ENCODE measurements at regions not wholly inside any gene's neighbourhood (a gene's known extent, or its start where the extent isn't known, plus 50 kb on each side); places are given as distances from the start of the nearest gene placed in this dataset.

DNA sequence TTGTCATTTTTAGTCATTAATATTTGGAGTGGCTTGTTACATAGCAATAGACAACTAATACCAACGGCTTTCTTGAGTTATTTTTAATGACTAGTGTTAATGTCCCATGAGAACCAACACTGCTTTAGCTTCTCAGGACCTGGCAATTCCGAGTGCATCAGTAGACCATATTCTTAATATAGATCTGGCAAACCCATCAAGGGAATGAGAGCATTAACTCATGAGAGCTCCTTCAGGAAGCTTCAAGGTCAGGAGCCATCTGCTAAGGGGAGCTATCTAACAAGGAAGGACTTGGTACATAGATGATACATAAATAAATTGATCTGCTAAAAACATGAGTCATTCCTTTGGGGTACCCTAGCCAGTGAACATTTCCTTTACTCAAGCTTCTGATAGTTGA lies 122.6 kb upstream of the EPHA3 start:
- no peak for DNase-seq (ENCODE audit: low read depth)

DNA sequence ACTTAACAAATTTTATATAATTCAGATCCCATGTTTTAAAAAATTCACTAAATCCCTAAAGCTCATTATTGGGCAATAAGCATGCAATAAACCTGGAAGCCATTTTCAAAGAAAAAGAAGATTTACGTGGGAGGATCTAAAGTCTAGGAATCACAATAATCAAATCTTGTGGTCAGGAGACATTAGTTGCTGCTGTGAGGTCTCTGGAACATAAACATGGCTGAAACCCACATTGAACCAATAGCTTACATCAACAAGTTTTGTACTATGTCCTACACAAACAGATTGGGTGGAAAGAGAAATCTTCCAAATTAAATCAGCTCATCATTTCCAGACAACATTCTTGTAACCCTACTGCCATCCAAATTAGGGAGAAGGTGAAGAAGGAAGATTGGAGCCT lies 121.9 kb upstream of the EPHA3 start:
- TF ChIP-seq POLR2A (IDR thresholded peaks at IDR 0.05; ENCODE audit: extremely low read depth, insufficient read length), result no peak
- TF ChIP-seq, protein P1, sequence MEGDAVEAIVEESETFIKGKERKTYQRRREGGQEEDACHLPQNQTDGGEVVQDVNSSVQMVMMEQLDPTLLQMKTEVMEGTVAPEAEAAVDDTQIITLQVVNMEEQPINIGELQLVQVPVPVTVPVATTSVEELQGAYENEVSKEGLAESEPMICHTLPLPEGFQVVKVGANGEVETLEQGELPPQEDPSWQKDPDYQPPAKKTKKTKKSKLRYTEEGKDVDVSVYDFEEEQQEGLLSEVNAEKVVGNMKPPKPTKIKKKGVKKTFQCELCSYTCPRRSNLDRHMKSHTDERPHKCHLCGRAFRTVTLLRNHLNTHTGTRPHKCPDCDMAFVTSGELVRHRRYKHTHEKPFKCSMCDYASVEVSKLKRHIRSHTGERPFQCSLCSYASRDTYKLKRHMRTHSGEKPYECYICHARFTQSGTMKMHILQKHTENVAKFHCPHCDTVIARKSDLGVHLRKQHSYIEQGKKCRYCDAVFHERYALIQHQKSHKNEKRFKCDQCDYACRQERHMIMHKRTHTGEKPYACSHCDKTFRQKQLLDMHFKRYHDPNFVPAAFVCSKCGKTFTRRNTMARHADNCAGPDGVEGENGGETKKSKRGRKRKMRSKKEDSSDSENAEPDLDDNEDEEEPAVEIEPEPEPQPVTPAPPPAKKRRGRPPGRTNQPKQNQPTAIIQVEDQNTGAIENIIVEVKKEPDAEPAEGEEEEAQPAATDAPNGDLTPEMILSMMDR (IDR thresholded peaks at IDR 0.05; ENCODE audit: low read depth, low read length), result no peak
- no peak for TF ChIP-seq MAX (IDR thresholded peaks at IDR 0.05; ENCODE audit: low read depth, low read length)
- no peak for TF ChIP-seq MYC (IDR thresholded peaks at IDR 0.05; ENCODE audit: low read depth, low read length)
- H3K4me3 ChIP-seq (ENCODE audit: low read depth, low read length), result no peak overlapping the region
- no peak for DNase-seq (ENCODE audit: low read depth)

More for the DNA sequence above, 122.6 kb upstream of the EPHA3 start:
- TF ChIP-seq MAX (IDR thresholded peaks at IDR 0.05; ENCODE audit: low read depth, low read length) (no peak), MYC (IDR thresholded peaks at IDR 0.05; ENCODE audit: low read depth, low read length) (no peak), POLR2A (IDR thresholded peaks at IDR 0.05; ENCODE audit: extremely low read depth, insufficient read length) (no peak)
- TF ChIP-seq, protein P1 (IDR thresholded peaks at IDR 0.05; ENCODE audit: low read depth, low read length), result no peak
- no peak overlapping the region for H3K4me3 ChIP-seq (ENCODE audit: low read depth, low read length)

DNA sequence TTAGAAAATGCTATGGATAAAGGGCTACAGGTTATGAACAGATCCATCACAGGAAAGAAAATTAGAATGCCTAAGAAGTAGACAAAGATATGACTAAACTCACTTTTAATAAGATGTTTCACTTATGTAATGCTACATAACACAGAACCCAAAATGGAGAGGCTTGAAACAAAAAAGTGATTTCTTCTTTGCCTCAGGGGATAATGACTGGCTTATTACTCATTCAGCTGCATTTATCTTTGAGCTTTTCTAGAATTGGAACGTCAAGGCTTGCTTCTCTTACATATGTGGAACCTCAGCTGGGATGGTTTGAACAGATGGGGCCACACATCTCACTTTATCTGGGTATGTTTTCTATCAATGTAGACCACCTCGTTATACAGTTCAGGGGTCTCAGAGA lies 120.6 kb upstream of the EPHA3 start:
- TF ChIP-seq MAX (IDR thresholded peaks at IDR 0.05; ENCODE audit: low read depth, low read length), result no peak
- no peak overlapping the region for H3K4me3 ChIP-seq (ENCODE audit: low read depth, low read length)
- no peak for DNase-seq (ENCODE audit: low read depth)

DNA sequence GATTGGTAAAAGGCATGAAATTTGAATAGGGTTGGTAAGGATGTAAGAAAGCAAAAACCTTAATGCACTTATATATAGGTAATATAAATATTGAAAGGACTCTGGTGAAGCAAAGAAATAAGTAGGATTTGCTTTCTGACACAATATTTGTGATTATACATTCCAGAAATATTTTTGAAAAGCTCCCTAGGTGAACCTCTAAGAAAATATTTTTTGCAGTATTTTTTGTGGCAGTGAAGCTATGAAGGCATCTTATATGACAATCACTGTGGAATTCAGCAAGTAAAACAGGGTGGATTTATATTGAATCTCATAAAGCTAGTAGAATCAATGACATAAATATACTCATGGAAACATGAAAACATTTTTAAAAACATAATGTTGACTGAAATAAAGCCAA lies 119.6 kb upstream of the EPHA3 start:
- no peak overlapping the region for H3K4me3 ChIP-seq (ENCODE audit: low read depth, low read length)
- no peak for DNase-seq (ENCODE audit: low read depth)
- TF ChIP-seq, protein P1 (IDR thresholded peaks at IDR 0.05; ENCODE audit: low read depth, low read length), result no peak
- TF ChIP-seq MYC (IDR thresholded peaks at IDR 0.05; ENCODE audit: low read depth, low read length) (no peak), POLR2A (IDR thresholded peaks at IDR 0.05; ENCODE audit: extremely low read depth, insufficient read length) (no peak), MAX (IDR thresholded peaks at IDR 0.05; ENCODE audit: low read depth, low read length) (no peak)

- no peak for TF ChIP-seq POLR2A (IDR thresholded peaks at IDR 0.05; ENCODE audit: extremely low read depth, insufficient read length)
- TF ChIP-seq, protein P1 (IDR thresholded peaks at IDR 0.05; ENCODE audit: low read depth, low read length), result no peak
- no peak for TF ChIP-seq MAX (IDR thresholded peaks at IDR 0.05; ENCODE audit: low read depth, low read length)
- TF ChIP-seq MYC (IDR thresholded peaks at IDR 0.05; ENCODE audit: low read depth, low read length), result no peak
- no peak for DNase-seq (ENCODE audit: low read depth)
- H3K4me3 ChIP-seq (ENCODE audit: low read depth, low read length), result no peak overlapping the region
Measured at GRCh38 chr3:88988906-88989305, 118.5 kb upstream of the EPHA3 start.

DNA sequence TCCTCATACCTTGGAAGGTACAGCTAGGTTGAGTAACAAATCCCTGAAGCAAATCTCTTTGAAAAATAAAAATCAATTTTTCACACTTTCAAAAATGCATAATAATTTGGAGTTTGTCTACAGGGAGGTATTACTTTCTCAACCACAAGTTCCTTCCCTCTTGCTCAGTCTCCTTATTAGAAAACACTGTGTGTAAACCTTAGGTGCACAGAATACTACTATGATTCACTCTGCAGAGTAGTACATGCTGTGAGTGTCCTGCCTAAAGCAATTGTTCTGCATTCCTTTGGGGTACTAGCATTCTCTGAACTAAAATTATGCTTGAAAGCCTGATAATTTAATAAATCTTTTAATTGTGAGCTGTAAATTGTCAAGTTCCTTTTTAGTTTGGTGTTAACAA lies 115.9 kb upstream of the EPHA3 start:
- DNase-seq (ENCODE audit: low read depth), result no peak
- no peak for TF ChIP-seq MYC (IDR thresholded peaks at IDR 0.05; ENCODE audit: low read depth, low read length)
- TF ChIP-seq, protein P1 (IDR thresholded peaks at IDR 0.05; ENCODE audit: low read depth, low read length), result no peak
- TF ChIP-seq MAX (IDR thresholded peaks at IDR 0.05; ENCODE audit: low read depth, low read length), result no peak
- TF ChIP-seq POLR2A (IDR thresholded peaks at IDR 0.05; ENCODE audit: extremely low read depth, insufficient read length), result no peak
- H3K4me3 ChIP-seq (ENCODE audit: low read depth, low read length), result no peak overlapping the region

All from NB4 (cell line).